HL-60 (cell line): ENCODE measurements at regions not wholly inside any gene's neighbourhood (a gene's known extent, or its start where the extent isn't known, plus 50 kb on each side); places are given as distances from the start of the nearest gene placed in this dataset.

Experiments used
- DNase-seq, 2 experiments: peaks; one replicate each; pipeline ENCODE4 v3.0.0-alpha.2; 2010 to 2020; ENCODE audit warnings: low read depth in 1 of 2, low spot score in 1 of 2
- H3K27ac ChIP-seq: fragments of 250-450 bp; sonication (Bioruptor Pico); replicated peaks from 2 replicates; pipeline ENCODE4 v1.5.1; 2020; ENCODE audit warnings: mild to moderate bottlenecking, moderate library complexity
- H3K27me3 ChIP-seq: fragments of 250-450 bp; sonication (Bioruptor Pico); 2 replicates; pipeline ENCODE4 v1.5.1; 2021; ENCODE audit warnings: mild to moderate bottlenecking, moderate library complexity; ENCODE audit not compliant: insufficient read depth, poor library complexity, severe bottlenecking
- H3K4me3 ChIP-seq: replicated peaks from 2 replicates; pipeline ENCODE4 v1.5.1; 2011; ENCODE audit warnings: mild to moderate bottlenecking, control low read depth, low read length; ENCODE audit not compliant: insufficient read depth
- CTCF ChIP-seq: IDR thresholded peaks from one replicate; pipeline ENCODE4 v1.5.1; 2011; ENCODE audit warnings: low read length, control low read depth, inconsistent platforms; ENCODE audit not compliant: insufficient read depth
- GABPA ChIP-seq: IDR thresholded peaks from 2 replicates; pipeline ENCODE4 v1.6.1; 2012; ENCODE audit warnings: low read depth
- POLR2AphosphoS5 ChIP-seq: IDR thresholded peaks from 2 replicates; pipeline ENCODE4 v1.6.1; 2012; ENCODE audit warnings: low read depth
- SPI1 ChIP-seq: IDR thresholded peaks from 2 replicates; pipeline ENCODE4 v1.6.1; 2012; ENCODE audit warnings: low read depth, mild to moderate bottlenecking, borderline replicate concordance
- TF ChIP-seq, protein P1 (sequence below): IDR thresholded peaks from 2 replicates; pipeline ENCODE4 v1.6.1; 2012; ENCODE audit warnings: low read depth; ENCODE audit not compliant: insufficient replicate concordance

DNA sequence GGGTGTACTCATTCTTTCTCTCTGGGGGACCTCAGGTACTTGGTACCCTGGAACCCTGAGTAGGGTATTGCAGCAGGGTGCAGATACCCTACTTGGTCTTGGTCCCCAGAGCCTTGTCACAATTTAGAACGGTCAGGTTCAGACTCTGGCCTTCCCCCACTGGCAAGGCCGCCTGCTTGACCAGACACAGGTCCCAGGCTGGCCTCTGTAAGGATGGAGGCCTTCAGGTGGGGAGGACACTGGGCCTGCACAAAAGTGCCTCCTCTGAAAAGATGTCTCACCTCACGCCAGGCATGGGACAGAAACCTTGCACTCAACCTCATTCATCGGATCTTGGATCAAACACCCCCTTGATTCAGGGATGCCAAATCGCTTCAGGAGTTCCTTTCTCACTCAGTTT, 158.4 kb downstream of the KLF13 start:
- DNase-seq: no peak
- Histone ChIP-seq H3K27ac (no peak overlapping the region), H3K4me3 (no peak overlapping the region), H3K27me3 (peaks cover 10% of the 10 kb centered on the region)
- TF ChIP-seq SPI1: no peak
- no peak for TF ChIP-seq GABPA
- no peak for TF ChIP-seq POLR2AphosphoS5
- TF ChIP-seq CTCF: no peak
- TF ChIP-seq, protein P1, sequence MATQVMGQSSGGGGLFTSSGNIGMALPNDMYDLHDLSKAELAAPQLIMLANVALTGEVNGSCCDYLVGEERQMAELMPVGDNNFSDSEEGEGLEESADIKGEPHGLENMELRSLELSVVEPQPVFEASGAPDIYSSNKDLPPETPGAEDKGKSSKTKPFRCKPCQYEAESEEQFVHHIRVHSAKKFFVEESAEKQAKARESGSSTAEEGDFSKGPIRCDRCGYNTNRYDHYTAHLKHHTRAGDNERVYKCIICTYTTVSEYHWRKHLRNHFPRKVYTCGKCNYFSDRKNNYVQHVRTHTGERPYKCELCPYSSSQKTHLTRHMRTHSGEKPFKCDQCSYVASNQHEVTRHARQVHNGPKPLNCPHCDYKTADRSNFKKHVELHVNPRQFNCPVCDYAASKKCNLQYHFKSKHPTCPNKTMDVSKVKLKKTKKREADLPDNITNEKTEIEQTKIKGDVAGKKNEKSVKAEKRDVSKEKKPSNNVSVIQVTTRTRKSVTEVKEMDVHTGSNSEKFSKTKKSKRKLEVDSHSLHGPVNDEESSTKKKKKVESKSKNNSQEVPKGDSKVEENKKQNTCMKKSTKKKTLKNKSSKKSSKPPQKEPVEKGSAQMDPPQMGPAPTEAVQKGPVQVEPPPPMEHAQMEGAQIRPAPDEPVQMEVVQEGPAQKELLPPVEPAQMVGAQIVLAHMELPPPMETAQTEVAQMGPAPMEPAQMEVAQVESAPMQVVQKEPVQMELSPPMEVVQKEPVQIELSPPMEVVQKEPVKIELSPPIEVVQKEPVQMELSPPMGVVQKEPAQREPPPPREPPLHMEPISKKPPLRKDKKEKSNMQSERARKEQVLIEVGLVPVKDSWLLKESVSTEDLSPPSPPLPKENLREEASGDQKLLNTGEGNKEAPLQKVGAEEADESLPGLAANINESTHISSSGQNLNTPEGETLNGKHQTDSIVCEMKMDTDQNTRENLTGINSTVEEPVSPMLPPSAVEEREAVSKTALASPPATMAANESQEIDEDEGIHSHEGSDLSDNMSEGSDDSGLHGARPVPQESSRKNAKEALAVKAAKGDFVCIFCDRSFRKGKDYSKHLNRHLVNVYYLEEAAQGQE: no peak

GRCh38 chr15:31485431-31485830, 158.8 kb downstream of the KLF13 start:
- peaks cover 10% of the 10 kb centered on the region for H3K27me3 ChIP-seq
- no peak overlapping the region for H3K27ac ChIP-seq
- no peak overlapping the region for H3K4me3 ChIP-seq
- no peak for DNase-seq
- TF ChIP-seq GABPA: no peak
- no peak for TF ChIP-seq POLR2AphosphoS5
- no peak for TF ChIP-seq CTCF
- no peak for TF ChIP-seq SPI1
- TF ChIP-seq, protein P1: no peak

- no peak overlapping the region for H3K4me3 ChIP-seq
- peaks cover 6% of the 10 kb centered on the region for H3K27me3 ChIP-seq
- no peak for DNase-seq
- no peak overlapping the region for H3K27ac ChIP-seq
- TF ChIP-seq, protein P1: no peak
- TF ChIP-seq CTCF (no peak), POLR2AphosphoS5 (no peak), GABPA (no peak)
These were observed 159.4 kb downstream of the KLF13 start for GRCh38 chr15:31485911-31486461.
